ENCODE measurements at regions not wholly inside any gene's neighbourhood (a gene's known extent, or its start where the extent isn't known, plus 50 kb on each side); places are given as distances from the start of the nearest gene placed in this dataset.

GRCh38 chr21:25375675-25376074 is 231.6 kb downstream of the MRPL39 start:
- no peak for DNase-seq (ENCODE audit: low spot score)

GRCh38 chr21:25373126-25374082 is 233.9 kb downstream of the MRPL39 start:
- DNase-seq (ENCODE audit: low spot score): no peak

GRCh38 chr21:25371841-25372425 is 235.3 kb downstream of the MRPL39 start:
- no peak for DNase-seq (ENCODE audit: low spot score)

- no peak for DNase-seq (ENCODE audit: low spot score)
Measured at GRCh38 chr21:25370311-25370744, 237.0 kb downstream of the MRPL39 start.

GRCh38 chr21:25369524-25370300 is 237.6 kb downstream of the MRPL39 start:
- DNase-seq (ENCODE audit: low spot score): no peak

GRCh38 chr21:25368531-25368930 is 238.8 kb downstream of the MRPL39 start:
- DNase-seq (ENCODE audit: low spot score): no peak

GRCh38 chr21:25366116-25366515 is 241.2 kb downstream of the MRPL39 start:
- DNase-seq (ENCODE audit: low spot score): no peak

- DNase-seq (ENCODE audit: low spot score): no peak
Measured at GRCh38 chr21:25362375-25363267, 244.7 kb downstream of the MRPL39 start.

- DNase-seq (ENCODE audit: low spot score): no peak
Measured at GRCh38 chr21:25361765-25362164, 245.5 kb downstream of the MRPL39 start.

- DNase-seq (ENCODE audit: low spot score): no peak
Measured at GRCh38 chr21:25361097-25361496, 246.2 kb downstream of the MRPL39 start.

GRCh38 chr21:25360593-25360992 is 246.7 kb downstream of the MRPL39 start:
- no peak for DNase-seq (ENCODE audit: low spot score)

- DNase-seq (ENCODE audit: low spot score): no peak
Measured at GRCh38 chr21:25359724-25360123, 247.6 kb downstream of the MRPL39 start.

- no peak for DNase-seq (ENCODE audit: low spot score)
Measured at GRCh38 chr21:25350056-25350455, 257.2 kb downstream of the MRPL39 start.

GRCh38 chr21:25343774-25344545 is 263.3 kb downstream of the MRPL39 start:
- DNase-seq (ENCODE audit: low spot score): no peak

- DNase-seq (ENCODE audit: low spot score): no peak
Measured at GRCh38 chr21:25342816-25343215, 264.5 kb downstream of the MRPL39 start.

- DNase-seq (ENCODE audit: low spot score): no peak
Measured at GRCh38 chr21:25341981-25342380, 265.3 kb downstream of the MRPL39 start.

- no peak for DNase-seq (ENCODE audit: low spot score)
Measured at GRCh38 chr21:25338415-25338814, 268.9 kb downstream of the MRPL39 start.

- no peak for DNase-seq (ENCODE audit: low spot score)
Measured at GRCh38 chr21:25334046-25334730, 273.1 kb downstream of the MRPL39 start.

GRCh38 chr21:25331286-25331685 is 276.0 kb downstream of the MRPL39 start:
- no peak for DNase-seq (ENCODE audit: low spot score)

GRCh38 chr21:25330266-25330665 is 277.0 kb downstream of the MRPL39 start:
- no peak for DNase-seq (ENCODE audit: low spot score)

Data from CD4-positive, alpha-beta T cell treated with Interleukin-2 at 100 ng/mL for 4 hours (primary cell).